ENCODE measurements at regions not wholly inside any gene's neighbourhood (a gene's known extent, or its start where the extent isn't known, plus 50 kb on each side); places are given as distances from the start of the nearest gene placed in this dataset.
A peak's percentile ranks its signal among the peaks of the same experiment; 100 is the strongest.

GRCh38 chr6:17002123-17002522 lies 99.7 kb upstream of the STMND1 start:
- Histone ChIP-seq H3K9me2 (ENCODE audit: insufficient read depth, low read length) (no peaks in the 10 kb centered on the region), H3K4me2 (ENCODE audit: low read length) (no peak overlapping the region), H3K79me2 (replicated peaks; ENCODE audit: insufficient read depth, low read length) (no peaks in the 10 kb centered on the region), H3K27me3 (ENCODE audit: insufficient read depth, low read depth, low read length) (no peaks in the 10 kb centered on the region), H4K20me1 (ENCODE audit: insufficient read depth) (no peaks in the 10 kb centered on the region), H3K36me3 (ENCODE audit: insufficient read depth, low read length) (no peaks in the 10 kb centered on the region), H3K4me3 (ENCODE audit: low read length) (no peak overlapping the region), H3F3A (ENCODE audit: insufficient read depth, low read length, poor library complexity, severe bottlenecking) (no peaks in the 10 kb centered on the region), H3K27ac (ENCODE audit: low read length) (no peak overlapping the region), H3K9me3 (ENCODE audit: low read length) (no peaks in the 10 kb centered on the region), H3K9ac (ENCODE audit: low read length) (no peak overlapping the region), H2AFZ (ENCODE audit: low read depth, low read length) (no peak overlapping the region)
- no peak for TF ChIP-seq POLR2AphosphoS5 (IDR thresholded peaks at IDR 0.05)
- no peak for TF ChIP-seq MXI1 (conservative IDR thresholded peaks at IDR 0.05; ENCODE audit: poor library complexity, severe bottlenecking)
- TF ChIP-seq TAF1 (IDR thresholded peaks at IDR 0.05; ENCODE audit: low read depth), result no peak
- TF ChIP-seq REST (IDR thresholded peaks at IDR 0.05; ENCODE audit: borderline replicate concordance), result no peak
- TF ChIP-seq RAD21 (conservative IDR thresholded peaks at IDR 0.05), result no peak
- no peak for TF ChIP-seq CTCF (IDR thresholded peaks at IDR 0.05; ENCODE audit: poor library complexity, severe bottlenecking)
- no peak for TF ChIP-seq SMC3 (conservative IDR thresholded peaks at IDR 0.05; ENCODE audit: poor library complexity)
- no peak for TF ChIP-seq EP300 (conservative IDR thresholded peaks at IDR 0.05; ENCODE audit: poor library complexity, severe bottlenecking)
- TF ChIP-seq EZH2 (IDR thresholded peaks at IDR 0.05; ENCODE audit: borderline replicate concordance, insufficient read depth, low read length, poor library complexity, severe bottlenecking), result no peak

- Histone ChIP-seq H3K79me2 (replicated peaks; ENCODE audit: insufficient read depth, low read length) (no peaks in the 10 kb centered on the region), H3K27ac (ENCODE audit: low read length) (no peak overlapping the region), H3K27me3 (ENCODE audit: insufficient read depth, low read depth, low read length) (no peaks in the 10 kb centered on the region), H4K20me1 (ENCODE audit: insufficient read depth) (no peaks in the 10 kb centered on the region), H3K9ac (ENCODE audit: low read length) (no peak overlapping the region), H2AFZ (ENCODE audit: low read depth, low read length) (no peak overlapping the region), H3K4me2 (ENCODE audit: low read length) (no peak overlapping the region), H3K4me3 (ENCODE audit: low read length) (no peak overlapping the region), H3F3A (ENCODE audit: insufficient read depth, low read length, poor library complexity, severe bottlenecking) (no peaks in the 10 kb centered on the region), H3K9me2 (ENCODE audit: insufficient read depth, low read length) (no peaks in the 10 kb centered on the region), H3K36me3 (ENCODE audit: insufficient read depth, low read length) (no peaks in the 10 kb centered on the region), H3K9me3 (ENCODE audit: low read length) (no peaks in the 10 kb centered on the region)
- TF ChIP-seq SMC3 (conservative IDR thresholded peaks at IDR 0.05; ENCODE audit: poor library complexity), result peak; percentile 59
- TF ChIP-seq CTCF (IDR thresholded peaks at IDR 0.05; ENCODE audit: poor library complexity, severe bottlenecking), result peak; percentile 53
- no peak for TF ChIP-seq TAF1 (IDR thresholded peaks at IDR 0.05; ENCODE audit: low read depth)
- TF ChIP-seq POLR2AphosphoS5 (IDR thresholded peaks at IDR 0.05), result no peak
- peak; percentile 60 for TF ChIP-seq RAD21 (conservative IDR thresholded peaks at IDR 0.05)
Measured at GRCh38 chr6:17001188-17001587, 100.7 kb upstream of the STMND1 start.
